GM21360 (cell line): ENCODE measurements at regions not wholly inside any gene's neighbourhood (a gene's known extent, or its start where the extent isn't known, plus 50 kb on each side); places are given as distances from the start of the nearest gene placed in this dataset.

Source experiments
- ATAC-seq: cut with Tn5 transposase; IDR thresholded peaks from one replicate; pipeline ENCODE4 v1.9.1; 2021; ENCODE audit warnings: mild to moderate bottlenecking, moderate library complexity; ENCODE audit not compliant: unreplicated experiment

DNA sequence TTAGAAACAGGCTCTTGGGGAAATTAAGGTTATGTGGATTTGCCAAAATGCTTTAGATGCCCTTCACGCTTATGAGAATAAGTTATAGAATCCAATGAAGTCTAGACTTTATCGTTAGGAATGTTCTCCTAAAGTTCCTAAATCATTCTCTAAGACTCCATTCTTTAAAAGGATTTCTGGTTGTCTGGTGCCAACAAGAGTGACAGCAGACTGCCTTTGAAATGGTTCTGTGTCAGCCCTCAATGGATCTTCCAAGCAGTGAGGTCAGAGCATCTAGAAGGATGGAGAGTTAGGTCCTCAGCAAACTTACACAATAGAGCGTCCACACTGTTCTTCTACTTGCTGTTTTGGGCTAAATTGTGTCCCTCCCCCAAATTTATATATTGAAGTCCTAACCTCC is 473.3 kb downstream of the GATA3 start:
- no peak for ATAC-seq

- ATAC-seq, result no peak
Observed at GRCh38 chr10:8531116-8531515, 476.6 kb downstream of the GATA3 start.

GRCh38 chr10:8532647-8533046 is 478.2 kb downstream of the GATA3 start:
- ATAC-seq, result no peak

DNA sequence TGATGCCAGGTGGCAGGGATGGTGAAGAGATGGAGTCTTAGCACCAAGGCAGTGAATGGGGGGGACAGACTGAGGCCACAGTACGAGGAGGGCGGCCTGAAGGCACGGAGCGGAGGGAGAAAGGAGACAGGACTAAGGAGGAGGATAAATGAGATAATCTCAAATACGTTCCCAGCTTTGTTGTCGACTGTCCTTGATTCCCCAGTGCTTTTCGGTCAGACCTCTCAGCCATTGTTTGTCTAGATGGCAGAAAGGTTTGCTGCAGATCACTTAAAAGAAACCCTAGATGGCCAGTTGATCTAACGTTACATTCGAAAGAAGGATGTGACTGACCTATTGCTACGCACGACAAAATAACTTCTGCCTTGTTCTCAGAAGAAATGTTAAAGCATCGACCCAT is 479.0 kb downstream of the GATA3 start:
- ATAC-seq, result no peak

- no peak for ATAC-seq
Observed at GRCh38 chr10:8534096-8534495, 479.6 kb downstream of the GATA3 start.

DNA sequence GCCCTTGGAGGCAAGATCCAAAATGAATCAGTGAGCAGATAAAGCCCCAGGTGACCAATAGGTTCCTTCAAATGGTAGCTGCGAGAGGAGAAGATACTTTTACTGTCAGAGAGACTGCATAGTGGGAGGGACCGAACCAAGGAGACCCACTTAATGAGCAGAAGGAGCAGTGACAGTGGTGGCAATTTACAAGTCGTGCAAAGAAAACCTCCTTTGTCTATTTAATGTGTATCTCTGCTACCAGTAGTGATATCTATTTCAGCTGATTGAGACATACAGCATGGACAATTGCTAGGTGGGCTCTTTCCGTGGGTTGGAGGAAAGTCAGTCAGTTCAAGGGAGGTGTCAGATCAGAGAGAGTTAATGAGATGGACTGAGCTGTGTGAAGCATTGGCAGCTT is 480.4 kb downstream of the GATA3 start:
- no peak for ATAC-seq

GRCh38 chr10:8539056-8539455 is 484.6 kb downstream of the GATA3 start:
- no peak for ATAC-seq

DNA sequence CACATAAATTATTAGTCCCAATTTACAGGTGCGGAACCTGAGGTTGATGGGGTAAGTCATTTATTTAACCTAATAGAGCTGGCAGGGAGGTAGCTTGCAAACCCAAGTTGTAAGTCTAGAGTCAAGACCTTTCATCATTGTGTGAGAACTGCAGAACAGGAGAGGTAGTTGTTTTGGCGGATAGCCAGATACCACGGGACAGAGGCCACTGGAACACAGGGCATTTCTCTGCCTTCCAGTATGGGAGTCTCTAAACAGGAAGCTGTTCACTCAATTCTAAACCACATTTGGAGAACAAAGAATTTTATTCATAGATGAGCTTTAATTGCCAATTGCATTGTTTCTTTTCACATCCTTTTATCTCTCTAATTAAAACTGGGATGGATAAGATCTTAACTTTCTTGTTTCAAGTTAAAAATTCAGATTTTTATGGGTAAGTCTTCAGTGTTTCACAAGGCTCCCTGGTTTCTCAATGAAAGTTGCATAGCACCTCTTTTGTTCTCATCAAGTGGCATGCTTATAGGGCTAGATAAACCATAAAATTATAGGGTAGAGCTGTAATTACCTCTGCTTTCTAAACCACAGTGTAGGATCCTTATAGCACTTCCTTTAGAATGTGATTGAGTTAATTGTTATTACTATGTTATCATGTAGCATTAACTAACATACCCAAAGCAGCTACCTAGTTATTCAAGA is 489.0 kb downstream of the GATA3 start:
- ATAC-seq, result no peak

DNA sequence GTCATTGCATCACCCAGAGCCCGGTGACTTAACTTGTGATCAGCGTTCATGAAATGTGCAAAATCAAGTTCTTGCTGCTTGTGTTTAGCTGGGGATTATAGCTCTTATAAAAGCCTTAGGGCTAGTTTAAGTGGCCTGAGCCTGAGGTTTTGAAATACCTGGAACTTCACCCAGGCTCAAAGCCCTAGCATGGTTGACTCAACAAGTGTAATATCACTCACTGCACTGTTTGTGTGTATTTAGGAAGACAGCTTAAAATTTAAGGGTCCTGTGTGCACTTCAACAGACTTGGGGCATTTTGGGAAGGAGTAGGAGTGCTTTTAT is 489.5 kb downstream of the GATA3 start:
- no peak for ATAC-seq

- no peak for ATAC-seq
Observed at GRCh38 chr10:8544500-8544899, 490.0 kb downstream of the GATA3 start.

GRCh38 chr10:8554574-8554973 is 500.1 kb downstream of the GATA3 start:
- no peak for ATAC-seq

DNA sequence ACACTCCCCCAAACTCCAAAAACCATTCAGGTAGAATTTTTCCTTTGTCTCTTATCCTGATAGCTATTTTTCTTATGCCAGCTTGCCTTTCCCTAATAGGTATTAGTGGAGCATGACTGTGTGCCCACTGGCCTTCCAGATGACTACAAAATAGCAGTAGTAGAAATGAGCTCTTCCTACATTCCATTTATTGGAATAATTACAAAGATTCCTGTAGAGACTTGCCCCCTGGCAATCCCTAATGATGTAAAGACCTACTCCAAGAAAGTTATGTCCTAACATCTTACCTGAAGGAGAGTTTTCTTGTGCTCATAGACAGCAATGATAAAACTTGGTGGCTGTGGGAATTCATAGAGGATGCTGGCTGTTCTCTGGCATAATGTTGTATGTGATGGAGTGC is 501.8 kb downstream of the GATA3 start:
- no peak for ATAC-seq

DNA sequence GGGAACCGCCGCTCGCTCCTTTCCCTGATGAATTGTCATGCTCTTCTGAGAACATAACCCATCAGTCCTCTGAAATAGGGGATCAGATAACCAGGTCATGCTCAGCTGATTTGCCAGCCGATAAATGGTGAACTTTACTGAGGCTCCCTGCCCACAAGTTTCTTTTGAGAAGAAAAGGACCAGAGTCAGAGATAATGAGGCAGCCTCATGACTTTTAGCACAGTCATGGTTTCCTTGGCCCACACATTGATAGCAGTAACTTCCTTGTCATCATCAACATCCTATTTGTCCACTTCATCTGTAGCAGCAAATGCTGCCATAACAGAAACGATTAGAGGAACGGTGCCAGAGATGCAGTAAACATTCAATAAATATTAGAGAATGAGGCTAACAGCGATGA is 509.0 kb downstream of the GATA3 start:
- no peak for ATAC-seq

GRCh38 chr10:8566737-8567136 is 512.2 kb downstream of the GATA3 start:
- ATAC-seq, result no peak

DNA sequence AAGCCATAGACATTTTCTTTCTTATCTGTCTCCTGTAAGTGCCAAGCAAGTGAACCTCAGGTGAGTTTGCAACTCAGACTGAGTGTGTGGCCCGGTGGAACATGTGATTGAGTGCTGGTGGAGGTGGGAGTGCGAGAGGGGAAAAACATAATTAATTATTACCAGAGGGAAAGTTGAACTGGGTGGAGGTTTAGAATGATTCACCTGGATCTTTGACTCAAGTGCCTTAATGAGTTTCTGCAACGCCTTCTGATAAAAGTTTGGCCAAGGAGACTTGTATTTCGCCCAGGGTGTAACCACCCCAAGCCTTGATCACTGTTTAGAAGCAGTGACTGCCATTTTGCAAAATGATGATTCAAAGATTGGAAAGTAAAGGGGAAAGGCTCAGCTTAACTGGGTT is 513.9 kb downstream of the GATA3 start:
- no peak for ATAC-seq

DNA sequence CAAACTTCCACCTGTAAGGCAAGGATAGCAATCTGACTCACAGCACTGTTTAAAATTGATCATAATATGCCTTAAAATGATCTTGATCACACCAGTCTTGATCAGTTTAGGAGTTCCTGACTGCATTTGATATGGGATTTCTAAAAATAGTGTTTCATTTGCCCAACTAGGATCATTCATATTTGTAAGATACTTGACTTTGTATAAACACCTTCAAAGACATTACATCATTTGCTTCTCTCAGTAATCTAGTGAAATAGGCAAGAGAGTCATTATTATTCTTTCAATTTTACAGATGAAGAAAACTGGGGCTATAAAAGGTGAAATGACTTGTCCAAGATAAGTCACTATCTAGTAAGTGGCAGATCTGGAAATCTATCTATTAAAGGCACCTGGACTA is 521.1 kb downstream of the GATA3 start:
- ATAC-seq, result no peak

DNA sequence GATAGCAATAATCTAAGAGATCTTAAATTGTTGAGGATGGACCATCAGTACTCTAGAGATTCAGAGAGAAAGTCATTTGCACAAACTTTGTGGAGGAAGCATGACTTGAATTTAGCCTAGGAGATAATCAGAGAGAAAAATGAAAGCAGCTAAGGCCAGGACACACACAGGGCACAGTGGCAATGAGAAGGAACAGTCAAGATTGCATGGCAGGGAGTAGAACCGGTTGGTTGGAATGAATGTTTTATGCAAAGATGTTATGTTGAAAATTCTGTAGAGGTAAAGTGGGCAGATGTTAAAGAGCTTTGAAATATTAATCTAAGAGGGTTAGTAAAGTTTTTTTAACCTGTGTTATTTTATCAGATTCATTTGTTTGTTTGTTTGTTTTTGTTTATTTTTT is 521.8 kb downstream of the GATA3 start:
- no peak for ATAC-seq

DNA sequence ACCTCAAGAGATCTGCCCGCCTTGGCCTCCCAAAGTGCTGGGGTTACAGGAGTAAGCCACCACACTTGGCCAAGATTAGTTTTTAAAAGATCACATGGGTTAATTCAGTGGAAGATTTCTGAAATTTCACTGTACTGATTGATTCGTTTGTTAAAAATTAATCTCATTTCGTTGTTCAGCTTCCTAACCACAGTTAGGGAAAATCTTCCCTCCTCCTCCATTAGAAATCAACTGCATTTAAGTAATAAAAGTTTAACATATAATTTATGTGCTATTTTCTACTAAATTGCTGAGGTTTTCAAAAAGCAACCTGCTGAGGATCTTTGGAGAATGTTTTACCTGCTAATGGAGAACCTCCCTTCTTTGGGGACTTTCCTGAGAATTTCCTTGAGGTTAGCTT is 522.4 kb downstream of the GATA3 start:
- ATAC-seq, result no peak

DNA sequence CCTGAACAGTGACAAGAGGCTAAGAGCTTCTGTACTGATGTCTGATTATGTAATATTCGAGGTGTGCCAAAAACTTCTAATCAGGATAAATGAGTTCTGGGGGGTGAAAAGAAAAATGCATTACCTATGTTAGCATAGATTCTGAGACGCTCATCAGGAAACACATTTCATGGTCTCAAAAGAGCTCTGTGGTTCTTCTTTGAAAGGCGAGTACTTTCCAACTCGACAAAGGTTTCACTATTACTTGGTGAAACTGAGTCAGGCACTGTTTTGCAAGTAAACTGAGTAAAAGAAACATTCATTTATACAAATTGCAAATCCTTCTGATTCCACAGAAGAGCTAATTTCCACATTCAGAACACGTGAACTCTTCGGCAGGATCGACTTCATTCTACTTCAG is 523.2 kb downstream of the GATA3 start:
- ATAC-seq, result no peak

DNA sequence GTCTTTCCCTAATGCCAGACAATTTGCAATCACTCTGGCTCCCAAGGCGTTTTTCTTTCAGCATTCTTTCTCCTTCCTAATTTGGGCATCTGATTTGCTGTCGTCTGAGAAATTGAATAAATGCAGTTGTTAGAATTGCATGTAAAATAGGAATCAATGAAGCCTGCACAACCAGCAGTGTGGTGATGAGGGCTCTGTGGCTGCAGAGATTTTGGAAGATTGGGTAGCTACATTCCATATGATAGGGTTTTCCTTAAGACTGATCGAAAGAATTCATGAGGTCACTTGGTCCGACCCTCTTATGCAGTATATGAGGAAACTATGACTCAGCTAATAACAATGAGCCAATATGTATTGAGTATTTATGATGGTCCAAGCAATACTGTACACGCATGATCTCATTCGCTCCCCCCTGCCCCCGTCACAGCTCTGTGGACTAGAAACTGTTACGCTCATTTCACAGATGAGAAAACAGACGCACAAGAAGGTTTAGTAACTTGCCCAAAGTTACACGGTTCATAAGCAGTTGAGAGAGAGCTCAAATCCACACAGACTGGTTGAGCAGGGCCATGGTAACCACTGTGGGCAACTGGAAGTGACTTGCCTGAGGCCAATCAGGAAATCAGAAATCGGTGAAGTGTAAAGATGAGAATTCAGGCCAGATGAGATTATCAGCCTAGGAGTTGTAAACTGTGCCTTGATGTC is 527.2 kb downstream of the GATA3 start:
- no peak for ATAC-seq

DNA sequence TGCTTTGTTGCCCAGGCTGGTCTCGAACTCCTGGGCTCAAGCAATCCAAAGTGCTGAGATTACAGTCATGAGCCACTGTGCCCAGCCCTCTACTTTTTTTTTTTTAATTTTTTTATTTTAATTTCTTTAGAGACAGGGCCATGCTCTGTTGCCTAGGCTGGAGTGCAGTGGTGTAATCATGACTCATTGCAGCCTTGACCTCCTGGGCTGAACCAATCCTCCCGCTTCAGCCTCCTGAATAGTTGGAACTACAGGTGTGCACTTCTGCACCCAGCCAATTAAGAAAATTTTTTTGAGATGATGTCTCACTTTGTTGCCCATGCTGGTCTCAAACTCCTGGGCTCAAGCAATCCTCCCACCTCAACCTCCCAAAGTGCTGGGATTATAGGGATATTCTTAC is 528.6 kb downstream of the GATA3 start:
- no peak for ATAC-seq

DNA sequence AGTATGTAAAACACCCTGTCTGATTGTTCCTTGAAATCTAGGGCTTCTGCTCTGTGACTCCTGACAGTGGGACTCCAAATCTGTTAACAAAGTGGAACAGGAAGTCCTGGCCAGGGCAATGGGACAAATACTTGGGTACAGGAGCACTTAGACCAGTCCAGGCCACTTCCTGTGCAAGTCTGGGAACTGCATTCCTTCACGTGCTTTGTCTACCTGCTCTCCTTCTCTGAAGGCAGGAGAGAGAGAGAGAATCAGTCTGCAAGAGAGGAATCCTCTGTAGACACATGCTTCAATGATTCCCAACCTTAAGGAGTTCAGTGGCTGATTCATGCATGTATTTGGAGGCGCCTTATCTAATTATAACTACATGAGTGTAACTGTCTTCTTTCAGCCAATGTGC is 530.2 kb downstream of the GATA3 start:
- ATAC-seq, result no peak

DNA sequence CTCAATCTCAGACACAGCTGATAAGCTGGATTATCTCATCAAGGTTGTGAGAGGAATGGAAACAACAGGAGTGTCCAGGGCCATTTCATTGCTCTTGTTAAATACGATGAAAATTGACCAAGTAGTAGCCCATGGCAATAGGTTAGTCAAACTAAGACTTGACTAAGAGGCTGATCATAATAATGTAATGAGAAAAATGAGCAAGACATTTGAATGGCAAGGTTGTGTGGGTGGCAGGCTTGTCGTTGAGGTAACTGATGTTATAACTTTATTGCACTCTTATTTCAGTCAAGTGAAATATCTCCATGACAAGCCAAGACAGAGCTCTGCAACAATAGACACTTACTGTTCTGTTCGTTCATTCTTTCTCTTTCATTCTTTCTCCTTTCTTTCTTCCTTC is 532.0 kb downstream of the GATA3 start:
- ATAC-seq, result no peak
